ENCODE measurements at regions not wholly inside any gene's neighbourhood (a gene's known extent, or its start where the extent isn't known, plus 50 kb on each side); places are given as distances from the start of the nearest gene placed in this dataset.

DNA sequence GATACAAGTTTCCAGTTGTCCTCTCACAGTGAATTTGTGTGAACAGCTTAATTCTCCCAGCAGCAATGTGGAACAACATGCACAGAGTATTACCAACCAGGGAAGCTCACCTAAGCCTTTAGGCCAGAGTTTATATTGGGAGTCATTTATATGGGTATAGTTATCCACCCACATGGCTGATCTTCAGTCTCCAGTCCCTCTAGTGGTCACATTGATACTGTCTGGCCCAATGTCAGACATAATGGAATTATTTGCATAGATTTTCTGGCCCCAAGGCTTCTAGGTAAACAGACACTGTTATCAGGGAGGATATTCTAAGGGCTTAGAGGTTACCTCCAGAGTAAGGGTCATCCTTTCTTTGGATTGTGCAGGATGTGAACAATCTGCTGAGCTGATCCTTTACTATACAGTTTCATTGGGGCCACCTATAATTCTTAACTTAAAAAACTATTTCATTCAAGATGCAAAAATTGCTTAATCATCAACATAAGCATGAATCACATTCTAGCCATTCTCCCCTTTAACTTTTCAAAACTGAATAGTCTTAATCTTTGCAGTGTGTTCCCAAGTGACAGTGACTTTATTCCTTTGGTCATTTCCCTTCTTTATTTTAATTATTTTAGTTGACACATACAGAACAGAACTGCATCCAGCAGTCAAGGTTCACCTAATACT is 210.9 kb downstream of the LTN1 start:
- DNase-seq (ENCODE audit: low spot score) (no peak), ATAC-seq (peak; percentile 67)
- H3K4me1 Mint-ChIP-seq: no peaks in the 10 kb centered on the region
- peaks cover 35% of the 10 kb centered on the region for H3K9me3 Mint-ChIP-seq
- no peak overlapping the region for H3K27ac Mint-ChIP-seq
- ChIA-PET CTCF (no interaction called here), POLR2A (no interaction called here)
- peaks cover 20% of the 10 kb centered on the region for H3K36me3 Mint-ChIP-seq
- H3K27me3 Mint-ChIP-seq (ENCODE audit: low read depth): no peaks in the 10 kb centered on the region
- no peak overlapping the region for H3K4me3 Mint-ChIP-seq
- no peak for TF ChIP-seq ESRRA (CRISPR knock-in tag; IDR thresholded peaks at IDR 0.05; ENCODE audit: borderline replicate concordance)
- TF ChIP-seq CREM (CRISPR knock-in tag; IDR thresholded peaks at IDR 0.05): no peak
- no peak for TF ChIP-seq NFE2L1 (CRISPR knock-in tag; IDR thresholded peaks at IDR 0.05)
- TF ChIP-seq RELA (CRISPR knock-in tag; IDR thresholded peaks at IDR 0.05; ENCODE audit: borderline replicate concordance): no peak

DNA sequence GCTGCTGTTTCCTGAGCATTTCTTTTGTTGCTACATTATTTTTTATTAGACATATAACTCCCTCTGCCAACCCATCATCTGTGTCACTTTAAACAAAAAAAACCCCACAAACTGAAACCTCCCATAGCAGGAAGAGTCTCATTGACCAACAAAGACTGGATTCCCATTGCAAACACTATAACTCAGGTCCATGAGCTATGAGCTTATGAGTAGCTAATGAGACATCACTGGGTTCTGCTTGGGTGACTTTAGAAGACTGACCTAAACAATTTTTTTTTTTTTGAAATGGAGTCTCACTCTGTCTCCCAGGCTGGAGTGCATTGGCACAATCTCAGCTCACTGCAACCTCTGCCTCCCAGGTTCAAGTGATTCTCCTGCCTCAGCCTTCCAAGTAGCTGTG is 212.8 kb downstream of the LTN1 start:
- peaks cover 8% of the 10 kb centered on the region for H3K36me3 Mint-ChIP-seq
- no peak overlapping the region for H3K4me3 Mint-ChIP-seq
- peaks cover 22% of the 10 kb centered on the region for H3K9me3 Mint-ChIP-seq
- no peaks in the 10 kb centered on the region for H3K27me3 Mint-ChIP-seq (ENCODE audit: low read depth)
- ChIA-PET CTCF (interaction anchor here (2.0 kb wide), 1 partner anchor 35 kb away, joined by 7 read pairs; no protein-coding TSS in a partner anchor), POLR2A (no interaction called here)
- H3K27ac Mint-ChIP-seq: no peak overlapping the region
- DNase-seq (ENCODE audit: low spot score): no peak
- no peaks in the 10 kb centered on the region for H3K4me1 Mint-ChIP-seq
- TF ChIP-seq ZNF671 (CRISPR knock-in tag; IDR thresholded peaks at IDR 0.05) (no peak), PRRX2 (CRISPR knock-in tag; IDR thresholded peaks at IDR 0.05) (no peak)
- TF ChIP-seq, protein P1, sequence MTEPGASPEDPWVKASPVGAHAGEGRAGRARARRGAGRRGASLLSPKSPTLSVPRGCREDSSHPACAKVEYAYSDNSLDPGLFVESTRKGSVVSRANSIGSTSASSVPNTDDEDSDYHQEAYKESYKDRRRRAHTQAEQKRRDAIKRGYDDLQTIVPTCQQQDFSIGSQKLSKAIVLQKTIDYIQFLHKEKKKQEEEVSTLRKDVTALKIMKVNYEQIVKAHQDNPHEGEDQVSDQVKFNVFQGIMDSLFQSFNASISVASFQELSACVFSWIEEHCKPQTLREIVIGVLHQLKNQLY (CRISPR knock-in tag; IDR thresholded peaks at IDR 0.05): no peak
- ATAC-seq: no peak

DNA sequence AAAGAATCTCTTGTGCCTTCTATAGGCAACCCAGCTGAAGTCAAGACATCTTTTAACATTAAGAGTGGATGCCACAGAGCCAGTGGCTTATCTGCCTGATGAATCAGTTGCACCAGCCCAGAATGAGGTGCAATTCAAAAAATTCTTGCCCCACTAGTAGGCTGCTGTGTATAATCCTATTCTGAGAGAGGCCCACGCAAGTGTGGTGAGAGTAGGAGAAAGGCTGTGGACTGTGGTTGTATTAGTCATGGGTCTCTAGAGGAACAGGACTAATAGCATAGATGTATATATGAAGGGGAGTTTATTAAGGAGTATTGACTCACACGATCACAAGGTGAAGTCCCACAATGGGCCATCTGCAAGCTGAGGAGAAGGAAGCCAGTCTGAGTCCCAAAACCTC is 216.4 kb downstream of the LTN1 start:
- DNase-seq (ENCODE audit: low spot score) (no peak), ATAC-seq (no peak)
- no peaks in the 10 kb centered on the region for H3K4me1 Mint-ChIP-seq
- no peaks in the 10 kb centered on the region for H3K36me3 Mint-ChIP-seq
- H3K4me3 Mint-ChIP-seq: no peak overlapping the region
- CTCF ChIA-PET: no interaction called here
- POLR2A ChIA-PET: no interaction called here
- H3K27ac Mint-ChIP-seq: no peak overlapping the region
- H3K27me3 Mint-ChIP-seq (ENCODE audit: low read depth): no peaks in the 10 kb centered on the region
- H3K9me3 Mint-ChIP-seq: peaks cover 7% of the 10 kb centered on the region
- TF ChIP-seq, protein P2, sequence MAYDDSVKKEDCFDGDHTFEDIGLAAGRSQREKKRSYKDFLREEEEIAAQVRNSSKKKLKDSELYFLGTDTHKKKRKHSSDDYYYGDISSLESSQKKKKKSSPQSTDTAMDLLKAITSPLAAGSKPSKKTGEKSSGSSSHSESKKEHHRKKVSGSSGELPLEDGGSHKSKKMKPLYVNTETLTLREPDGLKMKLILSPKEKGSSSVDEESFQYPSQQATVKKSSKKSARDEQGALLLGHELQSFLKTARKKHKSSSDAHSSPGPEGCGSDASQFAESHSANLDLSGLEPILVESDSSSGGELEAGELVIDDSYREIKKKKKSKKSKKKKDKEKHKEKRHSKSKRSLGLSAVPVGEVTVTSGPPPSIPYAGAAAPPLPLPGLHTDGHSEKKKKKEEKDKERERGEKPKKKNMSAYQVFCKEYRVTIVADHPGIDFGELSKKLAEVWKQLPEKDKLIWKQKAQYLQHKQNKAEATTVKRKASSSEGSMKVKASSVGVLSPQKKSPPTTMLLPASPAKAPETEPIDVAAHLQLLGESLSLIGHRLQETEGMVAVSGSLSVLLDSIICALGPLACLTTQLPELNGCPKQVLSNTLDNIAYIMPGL (CRISPR knock-in tag; IDR thresholded peaks at IDR 0.05): no peak
- no peak for TF ChIP-seq IRF2 (CRISPR knock-in tag; IDR thresholded peaks at IDR 0.05; ENCODE audit: borderline replicate concordance, low read depth)
- TF ChIP-seq, protein P3, sequence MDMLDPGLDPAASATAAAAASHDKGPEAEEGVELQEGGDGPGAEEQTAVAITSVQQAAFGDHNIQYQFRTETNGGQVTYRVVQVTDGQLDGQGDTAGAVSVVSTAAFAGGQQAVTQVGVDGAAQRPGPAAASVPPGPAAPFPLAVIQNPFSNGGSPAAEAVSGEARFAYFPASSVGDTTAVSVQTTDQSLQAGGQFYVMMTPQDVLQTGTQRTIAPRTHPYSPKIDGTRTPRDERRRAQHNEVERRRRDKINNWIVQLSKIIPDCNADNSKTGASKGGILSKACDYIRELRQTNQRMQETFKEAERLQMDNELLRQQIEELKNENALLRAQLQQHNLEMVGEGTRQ (CRISPR knock-in tag; IDR thresholded peaks at IDR 0.05): no peak
- TF ChIP-seq ZNF263 (CRISPR knock-in tag; IDR thresholded peaks at IDR 0.05; ENCODE audit: low read depth): no peak
- TF ChIP-seq, protein P4, sequence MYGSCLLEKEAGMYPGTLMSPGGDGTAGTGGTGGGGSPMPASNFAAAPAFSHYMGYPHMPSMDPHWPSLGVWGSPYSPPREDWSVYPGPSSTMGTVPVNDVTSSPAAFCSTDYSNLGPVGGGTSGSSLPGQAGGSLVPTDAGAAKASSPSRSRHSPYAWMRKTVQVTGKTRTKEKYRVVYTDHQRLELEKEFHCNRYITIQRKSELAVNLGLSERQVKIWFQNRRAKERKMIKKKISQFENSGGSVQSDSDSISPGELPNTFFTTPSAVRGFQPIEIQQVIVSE (CRISPR knock-in tag; IDR thresholded peaks at IDR 0.05; ENCODE audit: borderline replicate concordance): no peak
- TF ChIP-seq, protein P5, sequence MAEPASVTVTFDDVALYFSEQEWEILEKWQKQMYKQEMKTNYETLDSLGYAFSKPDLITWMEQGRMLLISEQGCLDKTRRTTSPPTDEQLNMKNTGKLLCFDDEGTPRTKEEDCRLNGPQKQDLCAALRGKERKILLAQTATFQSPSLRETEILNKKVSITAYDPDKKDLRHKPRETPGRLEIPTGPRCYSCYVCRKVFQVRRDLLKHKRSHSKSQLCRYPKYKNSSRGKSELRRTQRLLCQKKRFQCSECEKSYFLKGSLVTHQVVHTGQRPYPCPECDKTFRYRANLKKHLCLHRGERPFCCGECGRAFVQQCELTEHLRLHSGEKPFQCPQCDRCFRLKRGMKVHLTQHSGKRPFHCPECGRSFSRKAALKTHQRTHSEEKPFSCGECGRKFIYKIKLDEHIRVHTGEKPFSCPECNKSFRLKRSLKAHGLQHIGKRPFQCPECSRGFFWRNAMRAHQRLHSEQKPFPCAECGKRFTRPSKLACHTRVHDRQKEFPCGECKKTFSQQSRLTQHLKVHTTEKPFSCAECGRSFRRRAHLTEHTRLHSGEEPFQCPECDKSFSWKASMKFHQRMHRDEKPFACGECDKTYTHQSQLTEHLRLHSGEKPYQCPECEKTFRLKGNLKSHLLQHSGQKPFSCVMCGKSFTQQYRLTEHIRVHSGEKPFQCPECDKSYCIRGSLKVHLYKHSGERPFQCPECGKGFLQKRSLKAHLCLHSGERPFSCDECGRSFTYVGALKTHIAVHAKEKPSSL (CRISPR knock-in tag; conservative IDR thresholded peaks at IDR 0.05): no peak
- TF ChIP-seq GTF2I (CRISPR knock-in tag; conservative IDR thresholded peaks at IDR 0.05): no peak
- no peak for TF ChIP-seq ZNF416 (CRISPR knock-in tag; IDR thresholded peaks at IDR 0.05)
- TF ChIP-seq, protein P6, sequence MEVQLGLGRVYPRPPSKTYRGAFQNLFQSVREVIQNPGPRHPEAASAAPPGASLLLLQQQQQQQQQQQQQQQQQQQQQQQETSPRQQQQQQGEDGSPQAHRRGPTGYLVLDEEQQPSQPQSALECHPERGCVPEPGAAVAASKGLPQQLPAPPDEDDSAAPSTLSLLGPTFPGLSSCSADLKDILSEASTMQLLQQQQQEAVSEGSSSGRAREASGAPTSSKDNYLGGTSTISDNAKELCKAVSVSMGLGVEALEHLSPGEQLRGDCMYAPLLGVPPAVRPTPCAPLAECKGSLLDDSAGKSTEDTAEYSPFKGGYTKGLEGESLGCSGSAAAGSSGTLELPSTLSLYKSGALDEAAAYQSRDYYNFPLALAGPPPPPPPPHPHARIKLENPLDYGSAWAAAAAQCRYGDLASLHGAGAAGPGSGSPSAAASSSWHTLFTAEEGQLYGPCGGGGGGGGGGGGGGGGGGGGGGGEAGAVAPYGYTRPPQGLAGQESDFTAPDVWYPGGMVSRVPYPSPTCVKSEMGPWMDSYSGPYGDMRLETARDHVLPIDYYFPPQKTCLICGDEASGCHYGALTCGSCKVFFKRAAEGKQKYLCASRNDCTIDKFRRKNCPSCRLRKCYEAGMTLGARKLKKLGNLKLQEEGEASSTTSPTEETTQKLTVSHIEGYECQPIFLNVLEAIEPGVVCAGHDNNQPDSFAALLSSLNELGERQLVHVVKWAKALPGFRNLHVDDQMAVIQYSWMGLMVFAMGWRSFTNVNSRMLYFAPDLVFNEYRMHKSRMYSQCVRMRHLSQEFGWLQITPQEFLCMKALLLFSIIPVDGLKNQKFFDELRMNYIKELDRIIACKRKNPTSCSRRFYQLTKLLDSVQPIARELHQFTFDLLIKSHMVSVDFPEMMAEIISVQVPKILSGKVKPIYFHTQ (CRISPR knock-in tag; IDR thresholded peaks at IDR 0.05): no peak
- no peak for TF ChIP-seq ZNF671 (CRISPR knock-in tag; IDR thresholded peaks at IDR 0.05)
- TF ChIP-seq, protein P7, sequence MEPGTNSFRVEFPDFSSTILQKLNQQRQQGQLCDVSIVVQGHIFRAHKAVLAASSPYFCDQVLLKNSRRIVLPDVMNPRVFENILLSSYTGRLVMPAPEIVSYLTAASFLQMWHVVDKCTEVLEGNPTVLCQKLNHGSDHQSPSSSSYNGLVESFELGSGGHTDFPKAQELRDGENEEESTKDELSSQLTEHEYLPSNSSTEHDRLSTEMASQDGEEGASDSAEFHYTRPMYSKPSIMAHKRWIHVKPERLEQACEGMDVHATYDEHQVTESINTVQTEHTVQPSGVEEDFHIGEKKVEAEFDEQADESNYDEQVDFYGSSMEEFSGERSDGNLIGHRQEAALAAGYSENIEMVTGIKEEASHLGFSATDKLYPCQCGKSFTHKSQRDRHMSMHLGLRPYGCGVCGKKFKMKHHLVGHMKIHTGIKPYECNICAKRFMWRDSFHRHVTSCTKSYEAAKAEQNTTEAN (CRISPR knock-in tag; IDR thresholded peaks at IDR 0.05): no peak
- TF ChIP-seq JUN (CRISPR knock-in tag; IDR thresholded peaks at IDR 0.05): no peak
- TF ChIP-seq ZNF138 (CRISPR knock-in tag; conservative IDR thresholded peaks at IDR 0.05): no peak
- TF ChIP-seq, protein P8, sequence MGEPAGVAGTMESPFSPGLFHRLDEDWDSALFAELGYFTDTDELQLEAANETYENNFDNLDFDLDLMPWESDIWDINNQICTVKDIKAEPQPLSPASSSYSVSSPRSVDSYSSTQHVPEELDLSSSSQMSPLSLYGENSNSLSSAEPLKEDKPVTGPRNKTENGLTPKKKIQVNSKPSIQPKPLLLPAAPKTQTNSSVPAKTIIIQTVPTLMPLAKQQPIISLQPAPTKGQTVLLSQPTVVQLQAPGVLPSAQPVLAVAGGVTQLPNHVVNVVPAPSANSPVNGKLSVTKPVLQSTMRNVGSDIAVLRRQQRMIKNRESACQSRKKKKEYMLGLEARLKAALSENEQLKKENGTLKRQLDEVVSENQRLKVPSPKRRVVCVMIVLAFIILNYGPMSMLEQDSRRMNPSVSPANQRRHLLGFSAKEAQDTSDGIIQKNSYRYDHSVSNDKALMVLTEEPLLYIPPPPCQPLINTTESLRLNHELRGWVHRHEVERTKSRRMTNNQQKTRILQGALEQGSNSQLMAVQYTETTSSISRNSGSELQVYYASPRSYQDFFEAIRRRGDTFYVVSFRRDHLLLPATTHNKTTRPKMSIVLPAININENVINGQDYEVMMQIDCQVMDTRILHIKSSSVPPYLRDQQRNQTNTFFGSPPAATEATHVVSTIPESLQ (CRISPR knock-in tag; IDR thresholded peaks at IDR 0.05): no peak
